Activated CD4-positive, alpha-beta T cell treated with anti-CD3 and anti-CD28 coated beads, Interleukin-10, Interleukin-2, amounts not matched to agents 100 ng/mL and 50 ng/mL, durations not matched to agents 16 hours and 8 hours (primary cell): ENCODE measurements at regions not wholly inside any gene's neighbourhood (a gene's known extent, or its start where the extent isn't known, plus 50 kb on each side); places are given as distances from the start of the nearest gene placed in this dataset.
A peak's percentile ranks its signal among the peaks of the same experiment; 100 is the strongest.
"Not testable (repeated sequence)": the region's sequence is repeated elsewhere in the genome, so short reads cannot be mapped to it uniquely, and the experiment has no call there.

Source experiments
- DNase-seq: peaks from one replicate; pipeline ENCODE4 v3.0.0-alpha.2; 2020

GRCh38 chr11:13137844-13138301 is 128.8 kb downstream of the RASSF10 start:
- no peak for DNase-seq

GRCh38 chr11:13139085-13139484 is 130.0 kb downstream of the RASSF10 start:
- not testable (repeated sequence) for DNase-seq

- DNase-seq = no peak
Observed at GRCh38 chr11:13140028-13140870, 131.1 kb downstream of the RASSF10 start.

- no peak for DNase-seq
Observed at GRCh38 chr11:13140873-13141655, 131.9 kb downstream of the RASSF10 start.

- no peak for DNase-seq
Observed at GRCh38 chr11:13141731-13142709, 132.9 kb downstream of the RASSF10 start.

- DNase-seq = no peak
Observed at GRCh38 chr11:13143486-13144297, 133.9 kb upstream of the BMAL1 start.

GRCh38 chr11:13145461-13145860 is 132.1 kb upstream of the BMAL1 start:
- no peak for DNase-seq

GRCh38 chr11:13149991-13150390 is 127.6 kb upstream of the BMAL1 start:
- no peak for DNase-seq

GRCh38 chr11:13150487-13150886 is 127.1 kb upstream of the BMAL1 start:
- no peak for DNase-seq

GRCh38 chr11:13152264-13152663 is 125.3 kb upstream of the BMAL1 start:
- no peak for DNase-seq

GRCh38 chr11:13152736-13153541 is 124.7 kb upstream of the BMAL1 start:
- DNase-seq = no peak

- not testable (repeated sequence) for DNase-seq
Observed at GRCh38 chr11:13154374-13154773, 123.2 kb upstream of the BMAL1 start.

- DNase-seq = no peak
Observed at GRCh38 chr11:13160346-13160745, 117.2 kb upstream of the BMAL1 start.

- DNase-seq = no peak
Observed at GRCh38 chr11:13160806-13161205, 116.8 kb upstream of the BMAL1 start.

GRCh38 chr11:13163158-13163557 is 114.4 kb upstream of the BMAL1 start:
- DNase-seq = no peak

GRCh38 chr11:13166036-13166435 is 111.6 kb upstream of the BMAL1 start:
- DNase-seq = no peak

GRCh38 chr11:13168271-13168670 is 109.3 kb upstream of the BMAL1 start:
- DNase-seq = no peak

- DNase-seq = no peak
Observed at GRCh38 chr11:13169709-13170108, 107.9 kb upstream of the BMAL1 start.

GRCh38 chr11:13174090-13174489 is 103.5 kb upstream of the BMAL1 start:
- DNase-seq = no peak

- peak; percentile 40 for DNase-seq
Observed at GRCh38 chr11:13183094-13183825, 94.3 kb upstream of the BMAL1 start.
